Thoracic aorta (tissue), 2 donors: ENCODE measurements at regions not wholly inside any gene's neighbourhood (a gene's known extent, or its start where the extent isn't known, plus 50 kb on each side); places are given as distances from the start of the nearest gene placed in this dataset.

Experiments
- ATAC-seq: fragments of 150-250 bp; one replicate; pipeline ENCODE4 v1.8.0; 2017; ENCODE audit warnings: low read depth; ENCODE audit not compliant: insufficient number of reproducible peaks, low FRiP score
- DNase-seq: peaks from one replicate; pipeline ENCODE4 v3.0.0-alpha.2; 2020; ENCODE audit warnings: low spot score
- H3K27ac ChIP-seq, 2 donors: fragments of 200-600 bp; sonication (generic); 1 replicate in 1 of 2; 2 replicates in 1 of 2; pipeline ENCODE4 v1.5.1; 2016; ENCODE audit warnings: mild to moderate bottlenecking in 2 of 2, moderate library complexity in 2 of 2
- H3K27me3 ChIP-seq: fragments of 200-600 bp; sonication (generic); replicated peaks from 2 replicates; pipeline ENCODE4 v1.6.0; 2016; ENCODE audit warnings: mild to moderate bottlenecking; ENCODE audit not compliant: insufficient read depth
- H3K36me3 ChIP-seq: fragments of 200-600 bp; sonication (generic); one replicate; pipeline ENCODE4 v1.5.1; 2016
- H3K4me1 ChIP-seq, 2 donors: fragments of 200-600 bp; sonication (generic); 1 replicate in 1 of 2; 2 replicates in 1 of 2; pipeline versions ENCODE4 v1.5.1 to v1.6.0; 2016; ENCODE audit warnings: low read depth in 2 of 2, mild to moderate bottlenecking in 1 of 2; ENCODE audit not compliant: control insufficient read depth in 1 of 2
- H3K4me3 ChIP-seq: fragments of 200-600 bp; sonication (generic); 2 replicates; pipeline ENCODE4 v1.5.1; 2016; ENCODE audit warnings: mild to moderate bottlenecking
- H3K9me3 ChIP-seq: fragments of 200-600 bp; sonication (generic); 2 replicates; pipeline ENCODE4 v1.5.1; 2016
- TF ChIP-seq, protein P1 (sequence below): fragments of 200-600 bp; sonication (generic); IDR thresholded peaks from one replicate; pipeline ENCODE4 v1.5.1; 2019; ENCODE audit warnings: antibody characterized with exemption

DNA sequence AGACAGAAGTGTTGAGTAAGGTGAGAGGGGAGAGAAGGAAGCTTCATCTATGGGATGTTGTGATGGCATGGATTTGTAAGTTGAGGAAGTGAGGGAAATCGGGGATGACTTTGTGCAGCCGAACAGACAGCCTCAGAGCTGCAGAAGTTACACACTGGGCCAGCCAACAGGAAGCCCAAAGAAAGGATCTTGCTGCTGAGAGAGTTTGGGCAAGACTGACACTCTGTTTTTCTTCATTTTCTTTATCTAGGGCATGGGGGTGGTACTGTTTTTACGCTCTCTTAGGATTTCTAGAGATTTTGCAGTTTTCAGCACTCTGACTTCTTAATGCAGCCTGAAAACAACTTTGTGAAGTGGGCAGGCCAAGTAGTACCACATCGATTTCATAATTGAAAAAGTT is 509.9 kb upstream of the TENM4 start:
- no peaks in the 10 kb centered on the region for H3K36me3 ChIP-seq
- ATAC-seq: no peak
- TF ChIP-seq, protein P1, sequence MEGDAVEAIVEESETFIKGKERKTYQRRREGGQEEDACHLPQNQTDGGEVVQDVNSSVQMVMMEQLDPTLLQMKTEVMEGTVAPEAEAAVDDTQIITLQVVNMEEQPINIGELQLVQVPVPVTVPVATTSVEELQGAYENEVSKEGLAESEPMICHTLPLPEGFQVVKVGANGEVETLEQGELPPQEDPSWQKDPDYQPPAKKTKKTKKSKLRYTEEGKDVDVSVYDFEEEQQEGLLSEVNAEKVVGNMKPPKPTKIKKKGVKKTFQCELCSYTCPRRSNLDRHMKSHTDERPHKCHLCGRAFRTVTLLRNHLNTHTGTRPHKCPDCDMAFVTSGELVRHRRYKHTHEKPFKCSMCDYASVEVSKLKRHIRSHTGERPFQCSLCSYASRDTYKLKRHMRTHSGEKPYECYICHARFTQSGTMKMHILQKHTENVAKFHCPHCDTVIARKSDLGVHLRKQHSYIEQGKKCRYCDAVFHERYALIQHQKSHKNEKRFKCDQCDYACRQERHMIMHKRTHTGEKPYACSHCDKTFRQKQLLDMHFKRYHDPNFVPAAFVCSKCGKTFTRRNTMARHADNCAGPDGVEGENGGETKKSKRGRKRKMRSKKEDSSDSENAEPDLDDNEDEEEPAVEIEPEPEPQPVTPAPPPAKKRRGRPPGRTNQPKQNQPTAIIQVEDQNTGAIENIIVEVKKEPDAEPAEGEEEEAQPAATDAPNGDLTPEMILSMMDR: no peak
- no peak overlapping the region for H3K4me3 ChIP-seq
- no peaks in the 10 kb centered on the region for H3K4me1 ChIP-seq
- H3K27me3 ChIP-seq: no peaks in the 10 kb centered on the region
- no peak overlapping the region for H3K27ac ChIP-seq
- DNase-seq: no peak
- no peaks in the 10 kb centered on the region for H3K9me3 ChIP-seq

GRCh38 chr11:79950172-79950571 is 509.3 kb upstream of the TENM4 start:
- H3K9me3 ChIP-seq: no peaks in the 10 kb centered on the region
- H3K36me3 ChIP-seq: no peaks in the 10 kb centered on the region
- DNase-seq: no peak
- no peaks in the 10 kb centered on the region for H3K4me1 ChIP-seq
- no peak overlapping the region for H3K27ac ChIP-seq
- no peaks in the 10 kb centered on the region for H3K27me3 ChIP-seq
- TF ChIP-seq, protein P1: no peak
- no peak overlapping the region for H3K4me3 ChIP-seq
- ATAC-seq: no peak

- TF ChIP-seq, protein P1: no peak
- Histone ChIP-seq H3K27ac (no peak overlapping the region), H3K27me3 (no peaks in the 10 kb centered on the region), H3K4me1 (no peaks in the 10 kb centered on the region), H3K36me3 (no peaks in the 10 kb centered on the region), H3K9me3 (no peaks in the 10 kb centered on the region), H3K4me3 (no peak overlapping the region)
- no peak for ATAC-seq
- DNase-seq: no peak
These were observed 508.7 kb upstream of the TENM4 start for GRCh38 chr11:79949574-79949973.

DNA sequence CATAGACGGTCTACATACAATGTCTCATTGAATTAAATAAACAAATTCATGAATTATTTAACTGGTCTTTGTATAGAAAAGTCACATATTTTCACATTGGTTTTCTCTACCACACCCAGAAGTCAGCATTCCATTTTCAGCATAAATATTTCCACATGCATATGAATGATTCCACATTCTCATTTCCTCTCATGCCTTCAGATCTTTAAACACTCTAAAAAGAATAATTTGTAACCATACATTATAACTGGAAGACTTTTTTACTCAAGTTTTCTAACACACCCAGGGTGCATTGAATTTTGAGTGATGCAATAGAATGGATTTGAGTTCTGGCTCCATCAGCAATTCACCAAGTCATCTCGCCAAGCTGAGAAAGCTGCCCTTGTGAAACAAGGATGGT is 501.8 kb upstream of the TENM4 start:
- Histone ChIP-seq H3K27me3 (no peaks in the 10 kb centered on the region), H3K36me3 (no peaks in the 10 kb centered on the region), H3K9me3 (no peaks in the 10 kb centered on the region), H3K4me1 (no peaks in the 10 kb centered on the region), H3K4me3 (no peak overlapping the region), H3K27ac (no peak overlapping the region)
- ATAC-seq (no peak), DNase-seq (no peak)
- TF ChIP-seq, protein P1: no peak

DNA sequence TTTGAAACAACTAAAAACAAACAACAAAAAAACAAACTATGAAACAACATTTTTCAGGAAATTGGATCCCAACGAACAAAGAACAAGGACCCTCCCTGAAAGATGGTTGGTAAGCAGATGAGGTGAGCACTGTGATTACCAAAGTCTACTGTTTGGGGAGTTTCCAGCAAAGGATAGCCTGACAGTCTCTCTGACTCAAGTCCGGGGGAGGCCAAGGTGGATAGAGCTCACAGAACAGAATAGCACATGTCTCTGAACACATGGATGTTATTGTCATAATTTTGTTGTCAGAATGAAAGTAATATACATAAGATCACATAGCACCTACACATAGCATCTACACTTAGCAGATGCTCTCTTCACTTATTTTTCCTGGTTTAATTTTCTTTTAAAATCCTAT is 501.3 kb upstream of the TENM4 start:
- Histone ChIP-seq H3K27me3 (no peaks in the 10 kb centered on the region), H3K9me3 (no peaks in the 10 kb centered on the region), H3K4me3 (no peak overlapping the region), H3K4me1 (no peaks in the 10 kb centered on the region), H3K27ac (no peak overlapping the region), H3K36me3 (no peaks in the 10 kb centered on the region)
- DNase-seq: no peak
- no peak for ATAC-seq
- TF ChIP-seq, protein P1: no peak
